Endothelial cell of umbilical vein (primary cell): ENCODE measurements at regions not wholly inside any gene's neighbourhood (a gene's known extent, or its start where the extent isn't known, plus 50 kb on each side); places are given as distances from the start of the nearest gene placed in this dataset.

ENCODE experiments used
- BruUV-seq: library from RNA; stranded (reverse); fragments of 400-500 nt; replicated peaks from 2 replicates; lab custom pipeline; 2021; lab: Mats Ljungman, UMichigan
- CTCF ChIA-PET: fragments of 300-600, 350-600 bp; sonication (Branson Sonifier 250); formaldehyde crosslinking; loops from one replicate; lab custom pipeline; 2021; ENCODE audit warnings: antibody characterized with exemption, inconsistent platforms; lab: Charles Lee
- POLR2A ChIA-PET: fragments of 300-600, 350-600 bp; sonication (Branson Sonifier 250); formaldehyde crosslinking; loops from one replicate; lab custom pipeline; 2021; ENCODE audit warnings: antibody characterized with exemption, inconsistent platforms; lab: Charles Lee
- DNase-seq: peaks from one replicate; pipeline ENCODE4 v3.0.0-alpha.2; 2011; ENCODE audit warnings: low read depth, low spot score
- FAIRE-seq: peaks from 2 replicates; lab custom pipeline; 2011; peaks lifted over from hg19 to GRCh38; lab: Jason Lieb, UNC
- H2AFZ ChIP-seq: 2 replicates; pipeline ENCODE4 v1.6.0; 2012; ENCODE audit warnings: low read depth, low read length, control low read depth, inconsistent platforms
- H3K27ac ChIP-seq: 2 replicates; pipeline ENCODE4 v1.5.1; 2011; ENCODE audit warnings: low read depth, mild to moderate bottlenecking, control low read depth, low read length, moderate library complexity; ENCODE audit not compliant: insufficient read depth
- H3K27me3 ChIP-seq, 2 experiments: 2 replicates each; pipeline versions ENCODE4 v1.6.0 to v1.6.1; 2011; ENCODE audit warnings: low read length in 2 of 2, mixed read lengths in 1 of 2; ENCODE audit not compliant: control insufficient read depth in 2 of 2, insufficient read depth in 2 of 2
- H3K36me3 ChIP-seq, 2 experiments: 2 replicates in 1 of 2; 3 replicates in 1 of 2; pipeline ENCODE4 v1.5.1; 2011; ENCODE audit warnings: low read length in 2 of 2, mild to moderate bottlenecking in 1 of 2, moderate library complexity in 1 of 2; ENCODE audit not compliant: control insufficient read depth in 2 of 2, insufficient read depth in 2 of 2; ENCODE audit errors: extremely low read depth in 1 of 2
- H3K4me1 ChIP-seq: 3 replicates; pipeline ENCODE4 v1.5.1; 2011; ENCODE audit warnings: mild to moderate bottlenecking, low read length; ENCODE audit not compliant: control insufficient read depth, insufficient read depth; ENCODE audit errors: extremely low read depth
- H3K4me2 ChIP-seq: 2 replicates; pipeline ENCODE4 v1.6.1; 2011; ENCODE audit warnings: low read length, control low read depth, mixed read lengths; ENCODE audit not compliant: insufficient read depth
- H3K4me3 ChIP-seq, 3 experiments: fragments of 200-600 bp in 1 of 3; sonication (generic), shearing (Covaris generic) in 1 of 3; replicated peaks in 1 of 3; 2 replicates each; pipeline ENCODE4 v1.5.1; 2011 to 2016; ENCODE audit warnings: control low read depth in 3 of 3, low read length in 3 of 3, mild to moderate bottlenecking in 2 of 3, inconsistent platforms in 1 of 3, low read depth in 1 of 3, moderate library complexity in 1 of 3; ENCODE audit not compliant: insufficient read depth in 1 of 3
- H3K79me2 ChIP-seq: 2 replicates; pipeline ENCODE4 v1.6.0; 2012; ENCODE audit warnings: low read length, inconsistent platforms; ENCODE audit not compliant: control insufficient read depth, insufficient read depth
- H3K9ac ChIP-seq: replicated peaks from 2 replicates; pipeline ENCODE3; 2011; ENCODE audit warnings: low read length, control low read depth; ENCODE audit not compliant: insufficient read depth; ENCODE audit errors: extremely low read depth
- H3K9me1 ChIP-seq: replicated peaks from 3 replicates; pipeline ENCODE4 v1.6.0; 2011; ENCODE audit warnings: mild to moderate bottlenecking, low read length; ENCODE audit not compliant: control insufficient read depth, insufficient read depth; ENCODE audit errors: extremely low read depth
- H3K9me3 ChIP-seq: replicated peaks from 2 replicates; pipeline ENCODE4 v1.5.1; 2012; ENCODE audit warnings: low read length, inconsistent platforms; ENCODE audit not compliant: control insufficient read depth, insufficient read depth
- H4K20me1 ChIP-seq: replicated peaks from 2 replicates; pipeline ENCODE3; 2011; ENCODE audit warnings: mild to moderate bottlenecking, low read length; ENCODE audit not compliant: control insufficient read depth, insufficient read depth; ENCODE audit errors: extremely low read depth
- EZH2 ChIP-seq: IDR thresholded peaks from 2 replicates; pipeline ENCODE4 v1.6.1; 2012; ENCODE audit warnings: borderline replicate concordance, low read depth, mild to moderate bottlenecking, moderate library complexity, low read length, inconsistent platforms; ENCODE audit not compliant: severe bottlenecking
- FOS ChIP-seq: IDR thresholded peaks from 2 replicates; pipeline ENCODE4 v1.6.1; 2011; ENCODE audit warnings: mild to moderate bottlenecking, low read length, moderate library complexity, borderline replicate concordance; ENCODE audit not compliant: insufficient read depth
- JUN ChIP-seq: IDR thresholded peaks from 2 replicates; pipeline ENCODE4 v1.6.1; 2011; ENCODE audit warnings: borderline replicate concordance, low read depth; ENCODE audit not compliant: insufficient read length, insufficient read depth
- MAX ChIP-seq: IDR thresholded peaks from 2 replicates; pipeline ENCODE4 v1.6.1; 2011; ENCODE audit not compliant: insufficient read depth, insufficient read length
- MYC ChIP-seq: IDR thresholded peaks from one replicate; pipeline ENCODE4 v1.6.1; 2011; ENCODE audit warnings: mild to moderate bottlenecking, low read depth, low read length
- POLR2AphosphoS5 ChIP-seq: IDR thresholded peaks from 2 replicates; pipeline ENCODE4 v1.6.1; 2012; ENCODE audit warnings: low read depth, mild to moderate bottlenecking, control low read depth, low read length, moderate library complexity; ENCODE audit not compliant: insufficient read depth
- dilution Hi-C: fragments of 300-500 bp; cut with MboI; formaldehyde crosslinking; loops from one replicate; pipeline ENCODE4 v1.15.0; 2019; ENCODE audit warnings: low sequenced_read_pairs; ENCODE audit not compliant: extremely low pct_ligation_motif_present
- intact Hi-C: fragments of 100-400 bp; cut with micrococcal nuclease; formaldehyde crosslinking; loops from one replicate; pipeline ENCODE4 v1.10.0; 2022
- TF ChIP-seq, protein P1 (sequence below), 2 donors: IDR thresholded peaks; 1 replicate in 1 of 2; 2 replicates in 1 of 2; pipeline ENCODE4 v1.5.1; 2011; ENCODE audit warnings: low read length in 2 of 2, mild to moderate bottlenecking in 2 of 2, moderate library complexity in 2 of 2, control low read depth in 1 of 2, inconsistent platforms in 1 of 2, low read depth in 1 of 2; ENCODE audit not compliant: insufficient read depth in 1 of 2; ENCODE audit errors: extremely low read depth in 1 of 2

DNA sequence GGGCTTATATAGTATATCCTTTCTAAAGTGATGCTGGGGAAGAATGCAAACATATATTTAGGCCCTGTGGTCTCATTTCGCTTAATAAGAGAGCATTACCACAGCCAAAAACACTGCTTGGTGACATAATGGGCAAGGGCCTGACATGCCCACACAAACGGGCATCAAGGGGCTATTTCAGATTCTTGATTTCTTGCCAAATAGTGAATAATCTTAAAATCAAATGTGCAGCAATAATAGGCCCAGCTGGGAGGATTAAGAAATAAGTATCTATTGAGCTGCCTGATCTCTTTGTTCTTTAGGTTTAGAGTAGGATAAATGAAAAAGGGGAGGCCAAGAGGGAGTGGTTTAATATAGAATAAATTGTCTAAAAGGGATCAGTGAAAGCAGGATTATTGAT is 241.0 kb upstream of the GBE1 start:
- no peak overlapping the region for H3K9ac ChIP-seq
- H3K79me2 ChIP-seq, result no peaks in the 10 kb centered on the region
- TF ChIP-seq FOS, result no peak
- TF ChIP-seq, protein P1, sequence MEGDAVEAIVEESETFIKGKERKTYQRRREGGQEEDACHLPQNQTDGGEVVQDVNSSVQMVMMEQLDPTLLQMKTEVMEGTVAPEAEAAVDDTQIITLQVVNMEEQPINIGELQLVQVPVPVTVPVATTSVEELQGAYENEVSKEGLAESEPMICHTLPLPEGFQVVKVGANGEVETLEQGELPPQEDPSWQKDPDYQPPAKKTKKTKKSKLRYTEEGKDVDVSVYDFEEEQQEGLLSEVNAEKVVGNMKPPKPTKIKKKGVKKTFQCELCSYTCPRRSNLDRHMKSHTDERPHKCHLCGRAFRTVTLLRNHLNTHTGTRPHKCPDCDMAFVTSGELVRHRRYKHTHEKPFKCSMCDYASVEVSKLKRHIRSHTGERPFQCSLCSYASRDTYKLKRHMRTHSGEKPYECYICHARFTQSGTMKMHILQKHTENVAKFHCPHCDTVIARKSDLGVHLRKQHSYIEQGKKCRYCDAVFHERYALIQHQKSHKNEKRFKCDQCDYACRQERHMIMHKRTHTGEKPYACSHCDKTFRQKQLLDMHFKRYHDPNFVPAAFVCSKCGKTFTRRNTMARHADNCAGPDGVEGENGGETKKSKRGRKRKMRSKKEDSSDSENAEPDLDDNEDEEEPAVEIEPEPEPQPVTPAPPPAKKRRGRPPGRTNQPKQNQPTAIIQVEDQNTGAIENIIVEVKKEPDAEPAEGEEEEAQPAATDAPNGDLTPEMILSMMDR (IDR thresholded peaks at IDR 0.05; ENCODE audit: extremely low read depth in 1 of 2, insufficient read depth in 1 of 2, low read depth in 1 of 2, low read length in 2 of 2), result no peak
- no peak for TF ChIP-seq MAX
- no peak for TF ChIP-seq MYC
- H3K36me3 ChIP-seq, result no peaks in the 10 kb centered on the region
- BruUV-seq, result no TSS peak
- intact Hi-C loops, result no loop called here
- no peaks in the 10 kb centered on the region for H3K9me3 ChIP-seq
- no peak overlapping the region for H3K27ac ChIP-seq
- CTCF ChIA-PET, result interaction anchor here (1.1 to 1.2 kb wide), 2 partner anchors 9 to 130 kb away, joined by 3 to 5 read pairs; no protein-coding TSS in a partner anchor
- H2AFZ ChIP-seq, result no peak overlapping the region
- H3K4me1 ChIP-seq, result no peaks in the 10 kb centered on the region
- dilution Hi-C loops, result no loop called here
- no peaks in the 10 kb centered on the region for H3K27me3 ChIP-seq
- DNase-seq (no peak), FAIRE-seq (no peak)
- POLR2A ChIA-PET, result no interaction called here
- H3K4me2 ChIP-seq, result no peak overlapping the region
- no peaks in the 10 kb centered on the region for H4K20me1 ChIP-seq
- H3K9me1 ChIP-seq, result no peaks in the 10 kb centered on the region
- no peak overlapping the region for H3K4me3 ChIP-seq

GRCh38 chr3:82001276-82001923 is 240.0 kb upstream of the GBE1 start:
- Histone ChIP-seq H3K27ac (no peak overlapping the region), H4K20me1 (no peaks in the 10 kb centered on the region), H3K9ac (no peak overlapping the region), H3K27me3 (no peaks in the 10 kb centered on the region), H3K9me1 (no peaks in the 10 kb centered on the region), H3K4me2 (no peak overlapping the region), H3K9me3 (no peaks in the 10 kb centered on the region), H2AFZ (no peak overlapping the region), H3K36me3 (no peaks in the 10 kb centered on the region), H3K4me1 (no peaks in the 10 kb centered on the region), H3K79me2 (no peaks in the 10 kb centered on the region), H3K4me3 (no peak overlapping the region)
- POLR2A ChIA-PET, result no interaction called here
- no peak for FAIRE-seq
- CTCF ChIA-PET, result interaction anchor here (0.6 to 1.2 kb wide), 2 partner anchors 8 to 1350 kb away, joined by 3 read pairs; no protein-coding TSS in a partner anchor
- dilution Hi-C loops (no loop called here), intact Hi-C loops (no loop called here)
- no TSS peak for BruUV-seq
- TF ChIP-seq MAX, result no peak
- no peak for TF ChIP-seq JUN
- no peak for TF ChIP-seq MYC
- TF ChIP-seq EZH2, result no peak
- TF ChIP-seq FOS, result no peak
- TF ChIP-seq, protein P1 (IDR thresholded peaks at IDR 0.05; ENCODE audit: extremely low read depth in 1 of 2, insufficient read depth in 1 of 2, low read depth in 1 of 2, low read length in 2 of 2), result no peak
- TF ChIP-seq POLR2AphosphoS5, result no peak
- DNase-seq, result no peak
